WTC11 (cell line): ENCODE measurements at regions not wholly inside any gene's neighbourhood (a gene's known extent, or its start where the extent isn't known, plus 50 kb on each side); places are given as distances from the start of the nearest gene placed in this dataset.

ENCODE experiments used
- ATAC-seq: fragments of 200-7000 bp; cut with Tn5 transposase; 2 replicates; pipeline ENCODE4 v1.10.0; 2021; ENCODE audit warnings: mild to moderate bottlenecking, moderate library complexity
- CTCF ChIA-PET: fragments of 300-600 bp; sonication (Branson Sonifier 250); formaldehyde crosslinking; loops from one replicate; lab custom pipeline; 2021; ENCODE audit warnings: antibody characterized with exemption; lab: Charles Lee
- POLR2A ChIA-PET: fragments of 350-600 bp; sonication (Branson Sonifier 250); formaldehyde crosslinking; loops from one replicate; lab custom pipeline; 2021; ENCODE audit warnings: antibody characterized with exemption; lab: Charles Lee
- DNase-seq: peaks from one replicate; pipeline ENCODE4 v3.0.0; 2021; ENCODE audit warnings: low spot score
- H3K27ac Mint-ChIP-seq: 2 replicates; pipeline ENCODE4 v1.8.0; 2021; ENCODE audit warnings: mixed read lengths
- H3K27me3 Mint-ChIP-seq: 2 replicates; pipeline ENCODE4 v1.8.0; 2021; ENCODE audit warnings: low read depth, mild to moderate bottlenecking, moderate library complexity, mixed read lengths
- H3K36me3 Mint-ChIP-seq: 2 replicates; pipeline ENCODE4 v1.8.0; 2021; ENCODE audit warnings: mixed read lengths
- H3K4me1 Mint-ChIP-seq: 2 replicates; pipeline ENCODE4 v1.8.0; 2022; ENCODE audit warnings: mixed read lengths
- H3K4me3 Mint-ChIP-seq: 2 replicates; pipeline ENCODE4 v1.8.0; 2021; ENCODE audit warnings: mild to moderate bottlenecking, moderate library complexity, mixed read lengths
- H3K9me3 Mint-ChIP-seq: 2 replicates; pipeline ENCODE4 v1.8.0; 2021; ENCODE audit warnings: mixed read lengths
- ATF1 ChIP-seq: sonication (generic); formaldehyde crosslinking; IDR thresholded peaks from 2 replicates; pipeline ENCODE4 v1.8.1; 2023; ENCODE audit warnings: mild to moderate bottlenecking, moderate library complexity, missing genetic modification reagents
- ATF3 ChIP-seq: sonication (generic); formaldehyde crosslinking; conservative IDR thresholded peaks from 2 replicates; pipeline ENCODE4 v1.8.1; 2022; ENCODE audit warnings: mild to moderate bottlenecking, missing genetic modification reagents
- E2F4 ChIP-seq: sonication (generic); formaldehyde crosslinking; IDR thresholded peaks from 2 replicates; pipeline ENCODE4 v1.8.1; 2022; ENCODE audit warnings: low read depth, mild to moderate bottlenecking, moderate library complexity, missing genetic modification reagents, borderline replicate concordance
- E2F5 ChIP-seq: sonication (generic); formaldehyde crosslinking; IDR thresholded peaks from 2 replicates; pipeline ENCODE4 v1.8.1; 2022; ENCODE audit warnings: mild to moderate bottlenecking, moderate library complexity, missing genetic modification reagents
- ERG ChIP-seq: fragments of 250-450 bp; sonication (Bioruptor Pico); IDR thresholded peaks from 2 replicates; pipeline ENCODE4 v1.8.0; 2021; ENCODE audit warnings: mild to moderate bottlenecking
- MLX ChIP-seq: sonication (generic); formaldehyde crosslinking; IDR thresholded peaks from 2 replicates; pipeline ENCODE4 v1.8.1; 2023; ENCODE audit warnings: mild to moderate bottlenecking, missing genetic modification reagents, moderate library complexity
- NFYB ChIP-seq: sonication (generic); formaldehyde crosslinking; conservative IDR thresholded peaks from 2 replicates; pipeline ENCODE4 v1.8.0; 2022; ENCODE audit warnings: low read depth, missing genetic modification reagents
- NR1H2 ChIP-seq: sonication (generic); formaldehyde crosslinking; IDR thresholded peaks from 2 replicates; pipeline ENCODE4 v1.9.0; 2021; ENCODE audit warnings: mild to moderate bottlenecking, moderate library complexity, missing genetic modification reagents
- NR3C1 ChIP-seq: sonication (generic); formaldehyde crosslinking; conservative IDR thresholded peaks from 2 replicates; pipeline ENCODE4 v1.8.1; 2023; ENCODE audit warnings: low read depth, mild to moderate bottlenecking, missing genetic modification reagents
- PREB ChIP-seq: sonication (generic); formaldehyde crosslinking; IDR thresholded peaks from 2 replicates; pipeline ENCODE4 v1.8.1; 2022; ENCODE audit warnings: mild to moderate bottlenecking, missing genetic modification reagents, moderate library complexity, borderline replicate concordance
- RELA ChIP-seq: sonication (generic); formaldehyde crosslinking; IDR thresholded peaks from 2 replicates; pipeline ENCODE4 v1.8.1; 2022; ENCODE audit warnings: missing genetic modification reagents, mild to moderate bottlenecking, borderline replicate concordance
- ZNF281 ChIP-seq: sonication (generic); formaldehyde crosslinking; IDR thresholded peaks from 2 replicates; pipeline ENCODE4 v1.8.0; 2023; ENCODE audit warnings: mild to moderate bottlenecking, missing genetic modification reagents
- ZNF317 ChIP-seq: sonication (generic); formaldehyde crosslinking; IDR thresholded peaks from 2 replicates; pipeline ENCODE4 v1.8.1; 2023; ENCODE audit warnings: low read depth, mild to moderate bottlenecking, moderate library complexity, missing genetic modification reagents, borderline replicate concordance
- ZNF512 ChIP-seq: sonication (generic); formaldehyde crosslinking; IDR thresholded peaks from 2 replicates; pipeline ENCODE4 v1.8.1; 2022; ENCODE audit warnings: missing genetic modification reagents, borderline replicate concordance

DNA sequence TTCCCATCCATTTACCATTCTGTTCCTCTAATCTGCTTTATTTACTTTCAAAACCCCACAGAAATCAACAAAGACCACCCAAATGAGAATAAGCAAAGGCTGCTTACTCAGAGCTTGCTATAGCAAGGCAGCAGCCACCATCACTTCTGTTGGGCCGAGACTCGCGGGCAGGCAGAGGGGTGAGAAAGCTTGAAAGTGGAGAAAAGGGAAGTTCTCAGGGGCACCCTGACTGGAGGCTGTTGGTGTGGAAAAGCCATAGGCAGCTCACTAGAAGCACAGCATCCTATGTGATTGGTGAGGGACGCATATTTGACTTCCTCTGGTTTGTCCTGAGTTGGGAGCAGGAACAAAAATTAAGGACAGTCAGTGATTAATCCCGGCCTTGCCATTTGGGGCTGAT, 269.7 kb upstream of the THSD7B start:
- CTCF ChIA-PET: no interaction called here
- peaks cover 9% of the 10 kb centered on the region; the same call in 1 of the 2 replicates for H3K4me1 Mint-ChIP-seq
- POLR2A ChIA-PET: no interaction called here
- H3K27me3 Mint-ChIP-seq: peaks cover 4% of the 10 kb centered on the region; the same call in 1 of the 2 replicates
- H3K27ac Mint-ChIP-seq: no peak overlapping the region
- ATAC-seq (no peak), DNase-seq (no peak)
- no peaks in the 10 kb centered on the region for H3K36me3 Mint-ChIP-seq
- H3K4me3 Mint-ChIP-seq: no peak overlapping the region
- peaks cover 8% of the 10 kb centered on the region; the same call in 1 of the 2 replicates for H3K9me3 Mint-ChIP-seq
- TF ChIP-seq PREB (CRISPR knock-in tag) (no peak), MLX (CRISPR knock-in tag) (no peak), NFYB (no peak), ATF3 (CRISPR knock-in tag) (no peak), E2F4 (CRISPR knock-in tag) (no peak), NR1H2 (CRISPR knock-in tag) (no peak), E2F5 (CRISPR knock-in tag) (no peak), RELA (CRISPR knock-in tag) (no peak), ERG (CRISPR knock-in tag) (no peak), ZNF317 (CRISPR knock-in tag) (no peak), NR3C1 (CRISPR knock-in tag) (no peak), ZNF512 (CRISPR knock-in tag) (no peak), ZNF281 (CRISPR knock-in tag) (no peak)
- TF ChIP-seq, all 79 proteins: peak for 0

GRCh38 chr2:136492901-136493300, 272.4 kb upstream of the THSD7B start:
- no peak for DNase-seq
- H3K4me3 Mint-ChIP-seq: no peak overlapping the region
- no peak overlapping the region for H3K27ac Mint-ChIP-seq
- CTCF ChIA-PET: no interaction called here
- H3K4me1 Mint-ChIP-seq: peaks cover 9% of the 10 kb centered on the region; the same call in 1 of the 2 replicates
- peaks cover 8% of the 10 kb centered on the region; the same call in 1 of the 2 replicates for H3K9me3 Mint-ChIP-seq
- no peak for ATAC-seq
- H3K36me3 Mint-ChIP-seq: no peaks in the 10 kb centered on the region
- POLR2A ChIA-PET: no interaction called here
- H3K27me3 Mint-ChIP-seq: peaks cover 4% of the 10 kb centered on the region; the same call in 1 of the 2 replicates
- TF ChIP-seq ATF1 (CRISPR knock-in tag): no peak
